OCI-LY1 (cell line): ENCODE measurements at regions not wholly inside any gene's neighbourhood (a gene's known extent, or its start where the extent isn't known, plus 50 kb on each side); places are given as distances from the start of the nearest gene placed in this dataset.

Source experiments
- H2AFZ ChIP-seq: fragments of 200-600 bp; sonication (generic), shearing (Covaris generic); 2 replicates; pipeline ENCODE4 v1.6.0; 2014; ENCODE audit warnings: antibody characterized with exemption, mild to moderate bottlenecking, low read length
- H3F3A ChIP-seq: fragments of 200-600 bp; sonication (generic), shearing (Covaris generic); 2 replicates; pipeline ENCODE4 v1.6.0; 2014; ENCODE audit warnings: mild to moderate bottlenecking, antibody characterized with exemption, low read length, moderate library complexity; ENCODE audit not compliant: insufficient read depth
- H3K27ac ChIP-seq: fragments of 200-600 bp; sonication (generic); 2 replicates; pipeline ENCODE4 v1.5.1; 2014; ENCODE audit warnings: low read length, mixed run types, mild to moderate bottlenecking, low read depth; ENCODE audit not compliant: poor library complexity, severe bottlenecking
- H3K27me3 ChIP-seq: fragments of 200-600 bp; sonication (generic); 2 replicates; pipeline ENCODE4 v1.6.0; 2014; ENCODE audit warnings: antibody characterized with exemption, mild to moderate bottlenecking, low read length, moderate library complexity; ENCODE audit not compliant: insufficient read depth
- H3K36me3 ChIP-seq: fragments of 200-600 bp; sonication (generic); 2 replicates; pipeline ENCODE4 v1.6.1; 2014; ENCODE audit warnings: mild to moderate bottlenecking, antibody characterized with exemption, low read length, moderate library complexity, mixed read lengths; ENCODE audit not compliant: insufficient read depth
- H3K4me1 ChIP-seq: fragments of 200-600 bp; sonication (generic); 2 replicates; pipeline ENCODE4 v1.5.1; 2014; ENCODE audit warnings: mild to moderate bottlenecking, low read length, moderate library complexity; ENCODE audit not compliant: insufficient read depth, severe bottlenecking
- H3K4me2 ChIP-seq: fragments of 200-600 bp; sonication (generic), shearing (Covaris generic); 2 replicates; pipeline ENCODE4 v1.6.1; 2014; ENCODE audit warnings: low read length
- H3K4me3 ChIP-seq: fragments of 200-600 bp; sonication (generic); 2 replicates; pipeline ENCODE4 v1.5.1; 2014; ENCODE audit warnings: low read length, low read depth, mild to moderate bottlenecking, mixed read lengths; ENCODE audit not compliant: poor library complexity, severe bottlenecking
- H3K79me2 ChIP-seq: fragments of 200-600 bp; shearing (Covaris generic); 2 replicates; pipeline ENCODE4 v1.6.1; 2016; ENCODE audit warnings: mixed run types, low read length, mixed read lengths; ENCODE audit not compliant: insufficient read depth
- H3K9ac ChIP-seq: fragments of 200-600 bp; sonication (generic), shearing (Covaris generic); 2 replicates; pipeline ENCODE4 v1.6.1; 2014; ENCODE audit warnings: mild to moderate bottlenecking, low read length, mixed read lengths
- H3K9me2 ChIP-seq: fragments of 200-600 bp; sonication (generic), shearing (Covaris generic); 2 replicates; pipeline ENCODE4 v1.6.1; 2014; ENCODE audit warnings: low read depth, mild to moderate bottlenecking, low read length, mixed read lengths
- H3K9me3 ChIP-seq: fragments of 200-600 bp; shearing (Covaris generic); 2 replicates; pipeline ENCODE4 v1.6.1; 2014; ENCODE audit warnings: low read length, mixed read lengths
- H4K20me1 ChIP-seq: fragments of 200-600 bp; sonication (generic), shearing (Covaris generic); 2 replicates; pipeline ENCODE4 v1.6.0; 2016; ENCODE audit warnings: mild to moderate bottlenecking, low read length; ENCODE audit not compliant: insufficient read depth
- EZH2 ChIP-seq: fragments of 200-600 bp; sonication (generic), shearing (Covaris generic); IDR thresholded peaks from 2 replicates; pipeline ENCODE4 v1.8.0; 2017; ENCODE audit warnings: borderline replicate concordance, mixed run types, mild to moderate bottlenecking, antibody characterized with exemption, low read length, moderate library complexity, mixed read lengths
- TF ChIP-seq, protein P1 (sequence below): fragments of 200-600 bp; sonication (generic), shearing (Covaris generic); IDR thresholded peaks from 2 replicates; pipeline ENCODE4 v1.5.1; 2017; ENCODE audit warnings: mild to moderate bottlenecking, antibody characterized with exemption, low read length, moderate library complexity, mixed read lengths

DNA sequence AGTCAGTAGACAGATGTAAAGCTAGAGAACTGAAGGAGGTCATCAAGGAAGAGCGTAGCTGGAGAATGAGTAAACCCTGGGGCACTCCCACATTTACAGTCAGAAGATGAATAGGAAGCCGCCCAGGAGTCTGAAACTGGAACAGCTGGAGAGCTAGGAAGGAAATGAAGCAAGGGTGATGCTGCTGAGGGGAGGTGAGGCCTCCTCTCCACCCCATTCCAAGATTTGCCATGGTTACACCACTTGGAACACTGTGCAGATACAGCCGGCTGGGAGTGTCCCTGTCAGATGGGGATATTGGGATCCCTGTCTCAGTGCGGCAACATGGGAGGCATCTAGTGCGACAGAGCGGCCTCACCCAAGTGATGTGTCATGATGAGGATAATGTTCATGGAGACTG lies 51.8 kb upstream of the GPI start:
- Histone ChIP-seq H3K4me1 (peaks cover 29% of the 10 kb centered on the region), H2AFZ (no peak overlapping the region), H3K4me3 (no peak overlapping the region), H3F3A (no peaks in the 10 kb centered on the region), H3K9me2 (no peaks in the 10 kb centered on the region), H4K20me1 (no peaks in the 10 kb centered on the region), H3K79me2 (no peaks in the 10 kb centered on the region), H3K9ac (no peak overlapping the region), H3K27ac (no peak overlapping the region), H3K27me3 (no peaks in the 10 kb centered on the region), H3K36me3 (no peaks in the 10 kb centered on the region), H3K9me3 (no peaks in the 10 kb centered on the region), H3K4me2 (no peak overlapping the region)
- TF ChIP-seq, protein P1, sequence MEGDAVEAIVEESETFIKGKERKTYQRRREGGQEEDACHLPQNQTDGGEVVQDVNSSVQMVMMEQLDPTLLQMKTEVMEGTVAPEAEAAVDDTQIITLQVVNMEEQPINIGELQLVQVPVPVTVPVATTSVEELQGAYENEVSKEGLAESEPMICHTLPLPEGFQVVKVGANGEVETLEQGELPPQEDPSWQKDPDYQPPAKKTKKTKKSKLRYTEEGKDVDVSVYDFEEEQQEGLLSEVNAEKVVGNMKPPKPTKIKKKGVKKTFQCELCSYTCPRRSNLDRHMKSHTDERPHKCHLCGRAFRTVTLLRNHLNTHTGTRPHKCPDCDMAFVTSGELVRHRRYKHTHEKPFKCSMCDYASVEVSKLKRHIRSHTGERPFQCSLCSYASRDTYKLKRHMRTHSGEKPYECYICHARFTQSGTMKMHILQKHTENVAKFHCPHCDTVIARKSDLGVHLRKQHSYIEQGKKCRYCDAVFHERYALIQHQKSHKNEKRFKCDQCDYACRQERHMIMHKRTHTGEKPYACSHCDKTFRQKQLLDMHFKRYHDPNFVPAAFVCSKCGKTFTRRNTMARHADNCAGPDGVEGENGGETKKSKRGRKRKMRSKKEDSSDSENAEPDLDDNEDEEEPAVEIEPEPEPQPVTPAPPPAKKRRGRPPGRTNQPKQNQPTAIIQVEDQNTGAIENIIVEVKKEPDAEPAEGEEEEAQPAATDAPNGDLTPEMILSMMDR, result no peak
- no peak for TF ChIP-seq EZH2

DNA sequence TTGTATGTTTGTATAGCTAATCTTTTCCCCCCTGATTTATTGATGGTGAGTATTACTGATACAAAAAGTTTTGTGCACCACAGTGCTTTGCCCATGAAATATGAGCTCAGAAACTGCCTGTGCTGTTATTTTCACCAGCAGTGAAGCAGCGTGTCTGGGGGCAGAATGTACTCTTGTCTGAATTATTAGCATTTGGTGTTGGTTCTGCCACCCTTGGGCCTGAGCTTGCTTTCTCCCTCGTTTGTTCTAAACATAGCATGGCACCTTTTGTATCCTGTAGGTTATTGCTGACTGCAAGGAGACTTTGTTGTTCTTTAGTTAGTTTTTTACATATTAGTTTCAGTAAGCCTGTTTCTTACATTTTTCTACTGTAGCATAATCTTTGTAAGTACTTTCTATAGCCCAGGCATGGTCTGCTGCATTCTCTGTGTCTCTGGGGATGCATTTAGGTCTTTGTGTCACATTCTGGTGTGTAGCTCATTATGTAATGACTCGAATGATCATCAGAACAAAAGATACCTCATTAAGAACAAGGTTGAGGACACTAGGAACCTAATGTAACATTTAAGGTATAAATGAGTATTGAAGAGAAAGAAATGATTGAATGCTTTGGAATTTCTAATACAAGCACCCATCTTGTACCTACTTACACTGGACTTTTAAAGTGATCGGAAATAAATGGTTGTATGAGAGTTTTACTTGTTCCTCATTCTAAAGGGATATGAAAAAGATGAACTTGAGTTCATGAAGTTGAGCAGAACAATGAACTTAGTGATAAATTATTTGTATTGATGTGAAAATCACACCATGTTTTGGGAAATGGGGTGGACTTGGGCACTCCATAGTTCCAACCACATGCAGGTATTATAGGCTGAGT lies 50.3 kb upstream of the GPI start:
- no peaks in the 10 kb centered on the region for H3F3A ChIP-seq
- H3K27ac ChIP-seq, result no peak overlapping the region
- H3K36me3 ChIP-seq, result no peaks in the 10 kb centered on the region
- no peak overlapping the region for H3K4me3 ChIP-seq
- H3K9ac ChIP-seq, result no peak overlapping the region
- H3K27me3 ChIP-seq, result no peaks in the 10 kb centered on the region
- no peaks in the 10 kb centered on the region for H3K79me2 ChIP-seq
- no peaks in the 10 kb centered on the region for H3K9me3 ChIP-seq
- H3K4me2 ChIP-seq, result no peak overlapping the region
- no peaks in the 10 kb centered on the region for H4K20me1 ChIP-seq
- TF ChIP-seq, protein P1, result no peak
- no peak for TF ChIP-seq EZH2
- no peak overlapping the region for H2AFZ ChIP-seq
- H3K9me2 ChIP-seq, result no peaks in the 10 kb centered on the region
- peaks cover 22% of the 10 kb centered on the region for H3K4me1 ChIP-seq
